SHP77 treated with DMSO at 0.1 percent for 48 hours (cell line): ENCODE measurements at regions not wholly inside any gene's neighbourhood (a gene's known extent, or its start where the extent isn't known, plus 50 kb on each side); places are given as distances from the start of the nearest gene placed in this dataset.

Experiments
- DNase-seq: peaks from one replicate; lab custom pipeline; 2025; lab: John Stamatoyannopoulos, UW

DNA sequence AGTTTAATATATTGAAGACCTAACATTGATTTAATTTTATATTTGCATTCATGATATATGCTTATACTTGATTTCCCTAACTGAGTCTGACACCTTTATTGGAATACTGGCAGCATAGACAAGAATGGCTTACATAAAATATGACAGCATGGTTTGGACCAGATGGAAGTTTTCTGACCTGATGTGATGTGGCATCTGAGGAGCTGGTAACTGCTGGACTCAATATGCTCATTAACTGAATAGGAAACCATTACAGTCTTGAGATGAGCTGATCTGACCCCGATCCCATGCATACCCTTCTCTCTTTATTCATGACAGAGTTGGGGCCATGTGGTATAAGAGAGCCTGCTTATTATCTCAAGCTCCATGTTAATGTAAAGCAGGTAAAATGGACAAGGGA is 604.8 kb upstream of the SEL1L start:
- no peak for DNase-seq

- no peak for DNase-seq
These were observed 613.2 kb upstream of the SEL1L start for GRCh38 chr14:82146846-82147245.

DNA sequence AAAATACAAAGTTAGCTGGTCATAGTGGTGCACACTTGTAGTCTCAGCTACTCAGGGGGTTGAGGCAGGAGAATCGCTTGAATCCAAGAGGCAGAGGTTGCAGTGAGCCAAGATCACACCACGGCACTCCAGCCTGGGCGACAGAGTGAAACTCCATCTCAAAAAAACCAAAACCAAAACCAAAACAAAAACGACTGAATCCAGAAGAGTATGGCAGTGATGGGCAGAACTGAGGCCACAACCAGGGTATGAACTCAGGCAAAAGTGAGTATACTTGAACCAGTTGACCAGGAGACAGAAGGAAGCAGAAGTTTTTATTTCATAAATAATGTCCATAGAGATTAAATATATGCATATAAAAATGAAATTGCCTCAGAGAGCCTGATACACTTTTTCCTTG is 620.0 kb upstream of the SEL1L start:
- DNase-seq, result no peak

DNA sequence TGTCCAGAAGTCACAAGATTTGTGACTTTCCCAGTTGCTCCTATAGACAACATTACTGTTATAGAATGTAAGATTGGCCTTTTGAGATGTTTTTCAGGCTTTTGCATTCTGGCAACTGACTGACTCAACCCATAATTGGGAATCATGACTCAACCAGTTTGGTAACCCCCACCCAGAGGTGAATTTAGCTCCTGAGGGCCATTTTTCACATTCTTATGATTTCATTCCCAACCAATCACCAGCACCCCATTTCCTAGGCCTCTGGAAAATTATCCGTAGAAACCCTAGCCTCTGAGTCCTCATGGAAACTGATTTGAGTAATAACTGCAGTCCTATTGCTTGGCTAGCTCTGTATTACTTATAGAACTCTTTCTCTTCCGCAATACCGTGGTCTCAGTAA is 626.0 kb upstream of the SEL1L start:
- no peak for DNase-seq

- no peak for DNase-seq
These were observed 646.5 kb upstream of the SEL1L start for GRCh38 chr14:82180139-82180538.

GRCh38 chr14:82182646-82183045 is 649.0 kb upstream of the SEL1L start:
- DNase-seq, result no peak

DNA sequence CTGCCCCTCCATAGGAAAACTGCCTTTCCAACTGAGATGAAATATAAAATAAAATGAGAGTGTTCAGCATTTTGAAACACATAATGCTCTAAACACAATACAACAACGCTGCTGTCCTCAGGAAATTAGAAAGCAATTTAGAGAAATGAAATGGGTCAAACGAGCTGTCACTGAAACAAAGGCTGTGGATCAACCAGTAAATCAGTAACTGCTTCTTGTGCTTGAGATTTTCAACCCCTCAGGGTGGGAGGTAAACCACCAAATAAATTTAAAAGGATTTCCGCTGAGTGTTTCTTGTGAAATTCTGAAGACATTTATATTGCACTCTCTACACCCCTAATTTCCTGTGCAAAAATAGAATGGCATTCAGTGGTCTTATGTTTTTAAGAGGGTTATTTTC is 657.1 kb upstream of the SEL1L start:
- DNase-seq, result no peak

DNA sequence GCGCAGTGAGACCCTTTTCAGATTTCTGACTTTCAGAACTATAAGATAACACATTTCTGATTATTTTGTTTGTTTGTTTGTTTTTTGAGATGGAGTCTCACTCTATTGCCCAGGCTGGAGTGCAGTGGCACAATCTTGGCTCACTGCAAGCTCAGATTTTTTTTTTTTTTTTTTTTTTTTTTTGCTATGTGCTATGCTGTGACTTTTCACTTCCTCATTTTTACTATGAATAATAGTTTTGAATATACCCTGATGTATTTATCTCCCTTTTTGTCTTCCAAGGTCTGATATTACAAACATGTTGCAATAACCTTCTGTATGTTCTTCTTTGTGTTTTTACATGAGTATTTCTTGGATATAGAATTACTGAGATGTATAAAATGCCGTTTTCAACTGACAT is 658.7 kb upstream of the SEL1L start:
- no peak for DNase-seq

DNA sequence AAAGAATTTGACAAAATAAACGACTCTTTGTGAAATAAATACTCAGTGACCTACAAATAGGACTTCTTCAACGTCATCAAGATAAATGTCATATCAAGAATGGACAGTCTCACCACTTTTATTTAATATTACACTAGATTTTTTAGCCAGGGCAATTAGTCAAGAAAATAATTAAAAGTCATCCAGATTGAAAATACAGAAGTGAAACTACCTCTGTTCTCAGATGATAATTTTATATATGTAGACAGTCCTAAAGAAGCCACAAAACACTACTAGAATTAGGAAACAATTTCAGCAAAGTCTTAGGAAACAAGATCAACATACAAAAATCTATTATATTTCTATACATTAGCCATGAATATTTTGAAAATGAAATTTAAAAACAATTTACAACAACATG is 689.6 kb upstream of the SEL1L start:
- DNase-seq, result no peak

GRCh38 chr14:82224610-82225009 is 691.0 kb upstream of the SEL1L start:
- no peak for DNase-seq

- no peak for DNase-seq
These were observed 697.1 kb upstream of the SEL1L start for GRCh38 chr14:82230748-82231147.

- no peak for DNase-seq
These were observed 705.0 kb upstream of the SEL1L start for GRCh38 chr14:82238649-82239048.

- no peak for DNase-seq
These were observed 705.6 kb upstream of the SEL1L start for GRCh38 chr14:82239223-82239622.

DNA sequence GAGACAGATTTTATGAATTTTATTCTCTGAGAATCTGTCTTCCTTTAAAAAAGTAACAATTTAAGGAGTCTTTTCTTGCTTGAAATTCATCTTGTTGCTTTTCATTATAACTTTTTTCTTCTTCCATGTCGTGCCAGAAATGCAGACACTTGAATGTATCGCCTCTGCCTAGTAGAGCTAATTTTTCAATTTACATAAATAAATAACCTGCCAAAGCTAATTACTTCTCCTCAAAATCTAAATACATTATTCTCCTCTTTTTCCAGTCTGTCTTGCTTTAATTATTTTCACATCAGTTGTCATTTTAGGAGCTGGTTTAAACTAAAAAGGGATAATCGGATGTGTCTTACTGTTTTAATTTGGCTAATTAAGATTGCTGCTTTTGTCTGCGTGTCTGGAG is 711.1 kb upstream of the SEL1L start:
- DNase-seq, result no peak

- DNase-seq, result no peak
These were observed 717.8 kb upstream of the SEL1L start for GRCh38 chr14:82251494-82251893.

DNA sequence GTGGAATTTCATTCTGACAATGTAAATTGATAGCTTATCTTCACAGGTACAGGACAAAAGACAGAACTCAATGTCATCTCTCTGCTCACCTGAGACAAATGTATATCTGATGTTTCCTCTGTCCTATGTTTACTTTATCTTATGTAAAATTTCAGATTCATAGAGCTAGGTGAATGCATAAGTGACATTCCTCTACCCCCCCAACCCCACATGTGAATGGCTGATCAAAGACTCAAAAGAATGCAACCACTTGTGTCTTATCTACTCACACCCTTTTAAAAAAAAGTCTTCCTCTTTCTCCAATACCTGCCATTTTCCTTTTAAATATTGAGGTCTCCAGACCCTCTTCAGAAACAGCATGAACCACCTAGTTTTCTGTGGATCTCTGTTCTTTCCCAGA is 736.6 kb upstream of the SEL1L start:
- no peak for DNase-seq

GRCh38 chr14:82298811-82299210 is 765.2 kb upstream of the SEL1L start:
- DNase-seq, result no peak

DNA sequence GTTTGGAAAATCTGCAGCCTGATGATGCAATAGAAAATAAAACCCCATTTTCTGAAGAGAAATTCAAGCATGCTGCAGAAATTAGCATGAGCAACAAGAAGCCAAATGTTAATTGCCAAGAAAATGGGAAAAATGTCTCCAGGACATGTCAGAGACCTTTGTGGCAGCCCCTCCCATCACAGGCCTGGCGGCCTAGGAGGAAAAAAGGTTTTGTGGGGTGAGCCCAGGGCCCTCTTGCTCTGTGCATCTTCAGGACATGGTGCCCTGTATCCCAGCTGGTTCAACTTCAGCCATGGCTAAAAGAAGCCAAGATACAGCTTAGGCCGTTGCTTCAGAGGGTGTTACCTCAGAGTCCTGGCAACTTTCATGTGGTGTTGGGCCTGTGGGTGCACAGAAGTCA is 775.5 kb upstream of the SEL1L start:
- no peak for DNase-seq

GRCh38 chr14:82313889-82314288 is 780.2 kb upstream of the SEL1L start:
- DNase-seq, result peak; percentile 47

GRCh38 chr14:82328442-82328841 is 794.8 kb upstream of the SEL1L start:
- DNase-seq, result no peak

DNA sequence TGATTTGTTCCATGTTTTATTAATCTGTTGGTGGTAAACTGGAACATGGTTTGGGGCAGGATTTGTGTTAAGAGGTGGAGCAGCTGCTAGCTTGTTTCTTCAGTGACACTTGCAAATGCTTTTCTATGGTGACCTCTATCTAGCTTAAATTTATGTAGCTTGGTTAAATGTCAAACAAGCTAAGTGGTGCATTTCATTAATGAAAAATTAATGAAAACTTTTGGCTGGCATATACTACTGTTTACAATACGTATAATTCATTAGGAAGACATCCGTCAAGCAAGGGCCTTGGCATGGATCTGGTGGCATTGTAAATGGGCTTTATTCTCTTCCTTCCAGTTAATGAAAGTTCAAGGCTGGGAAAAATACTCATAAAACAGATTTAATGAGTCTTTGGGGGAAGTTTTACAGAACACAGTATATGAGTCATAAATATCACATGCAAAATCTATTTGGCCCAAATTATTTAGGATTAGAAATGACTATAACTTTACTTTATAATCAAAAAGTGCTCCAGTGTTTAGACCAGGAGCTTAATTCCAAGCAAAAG is 807.7 kb upstream of the SEL1L start:
- DNase-seq, result no peak

DNA sequence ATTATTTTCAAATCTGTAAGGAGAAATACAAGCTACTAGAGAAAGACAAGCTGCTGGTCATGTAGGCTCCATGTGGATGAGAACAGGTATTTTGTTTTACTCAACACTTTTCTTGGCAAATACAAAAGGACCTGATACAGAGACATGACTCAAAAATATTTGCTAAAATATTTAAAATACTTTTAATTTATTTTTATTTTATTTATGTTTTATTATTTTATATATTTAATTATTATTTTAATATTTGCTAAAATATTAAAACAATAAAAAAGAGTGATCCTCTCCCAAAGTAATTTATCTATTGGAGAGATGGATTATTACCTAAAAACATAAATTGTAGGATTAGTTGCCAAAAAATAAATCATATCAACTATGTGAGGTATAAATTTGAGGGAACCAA is 808.9 kb upstream of the SEL1L start:
- DNase-seq, result no peak

DNA sequence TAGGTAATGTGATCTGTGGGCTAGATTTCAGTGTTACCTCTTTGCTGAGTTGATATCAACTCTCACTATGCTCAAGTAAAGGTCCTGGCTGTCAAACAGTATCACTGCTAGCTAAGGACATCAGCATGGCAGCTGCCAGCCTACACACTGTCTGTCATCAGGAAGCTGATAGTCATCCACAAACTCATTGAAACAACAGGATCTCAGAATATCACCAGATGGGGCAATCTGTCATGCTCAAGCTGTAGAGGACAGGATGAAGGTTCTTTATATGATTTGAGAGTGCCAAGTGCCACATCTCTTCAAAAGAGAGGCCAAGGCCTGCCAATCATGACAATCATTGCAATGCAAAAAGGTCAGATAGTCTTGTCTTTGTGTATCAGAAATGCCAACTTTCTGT is 811.5 kb upstream of the SEL1L start:
- DNase-seq, result no peak

- no peak for DNase-seq
These were observed 820.5 kb upstream of the SEL1L start for GRCh38 chr14:82354126-82354525.

- no peak for DNase-seq
These were observed 825.5 kb upstream of the SEL1L start for GRCh38 chr14:82359201-82359600.
